Glomerular endothelial cell (primary cell): ENCODE measurements at regions not wholly inside any gene's neighbourhood (a gene's known extent, or its start where the extent isn't known, plus 50 kb on each side); places are given as distances from the start of the nearest gene placed in this dataset.

Experiments used
- DNase-seq: peaks from one replicate; pipeline ENCODE4 v3.0.0-alpha.2; 2011; ENCODE audit warnings: low read depth, low spot score; ENCODE audit errors: extremely low read depth

- DNase-seq = no peak
Observed at GRCh38 chr12:19940267-19940666, 428.1 kb upstream of the PDE3A start.

- DNase-seq = no peak
Observed at GRCh38 chr12:19941096-19941495, 427.2 kb upstream of the PDE3A start.

- no peak for DNase-seq
Observed at GRCh38 chr12:19945559-19946435, 422.5 kb upstream of the PDE3A start.

- peak; percentile 92 for DNase-seq
Observed at GRCh38 chr12:19946550-19946949, 421.8 kb upstream of the PDE3A start.

GRCh38 chr12:19947344-19947743, 421.0 kb upstream of the PDE3A start:
- DNase-seq = no peak

GRCh38 chr12:19951664-19952063, 416.7 kb upstream of the PDE3A start:
- DNase-seq = no peak

- no peak for DNase-seq
Observed at GRCh38 chr12:19953734-19954133, 414.6 kb upstream of the PDE3A start.

- DNase-seq = no peak
Observed at GRCh38 chr12:19954163-19954562, 414.2 kb upstream of the PDE3A start.

- no peak for DNase-seq
Observed at GRCh38 chr12:19957308-19958125, 410.8 kb upstream of the PDE3A start.

- DNase-seq = no peak
Observed at GRCh38 chr12:19958389-19958788, 409.9 kb upstream of the PDE3A start.

- no peak for DNase-seq
Observed at GRCh38 chr12:19959353-19959752, 409.0 kb upstream of the PDE3A start.

- DNase-seq = no peak
Observed at GRCh38 chr12:19960527-19960926, 407.8 kb upstream of the PDE3A start.

GRCh38 chr12:19962192-19962591, 406.1 kb upstream of the PDE3A start:
- DNase-seq = no peak

GRCh38 chr12:19963972-19964371, 404.4 kb upstream of the PDE3A start:
- DNase-seq = no peak

- DNase-seq = no peak
Observed at GRCh38 chr12:19964549-19964948, 403.8 kb upstream of the PDE3A start.

- DNase-seq = no peak
Observed at GRCh38 chr12:19965196-19966038, 402.9 kb upstream of the PDE3A start.

GRCh38 chr12:19967001-19967400, 401.3 kb upstream of the PDE3A start:
- no peak for DNase-seq

- DNase-seq = no peak
Observed at GRCh38 chr12:19967431-19967830, 400.9 kb upstream of the PDE3A start.

- no peak for DNase-seq
Observed at GRCh38 chr12:19970116-19970515, 398.2 kb upstream of the PDE3A start.

GRCh38 chr12:19970821-19971220, 397.5 kb upstream of the PDE3A start:
- no peak for DNase-seq
